ENCODE measurements at regions not wholly inside any gene's neighbourhood (a gene's known extent, or its start where the extent isn't known, plus 50 kb on each side); places are given as distances from the start of the nearest gene placed in this dataset.
A peak's percentile ranks its signal among the peaks of the same experiment; 100 is the strongest.

GRCh38 chr12:98408681-98409080 lies 106.7 kb upstream of the TMPO start:
- DNase-seq = no peak

- no peak for DNase-seq
Measured at GRCh38 chr12:98409548-98409947, 105.8 kb upstream of the TMPO start.

GRCh38 chr12:98410356-98410755 lies 105.0 kb upstream of the TMPO start:
- no peak for DNase-seq

- DNase-seq = peak; percentile 78
Measured at GRCh38 chr12:98416845-98417244, 98.5 kb upstream of the TMPO start.

GRCh38 chr12:98417266-98417665 lies 98.1 kb upstream of the TMPO start:
- peak; percentile 33 for DNase-seq

- peak; percentile 90 for DNase-seq
Measured at GRCh38 chr12:98418357-98419075, 96.9 kb upstream of the TMPO start.

GRCh38 chr12:98419081-98419794 lies 96.2 kb upstream of the TMPO start:
- no peak for DNase-seq

GRCh38 chr12:98419795-98420404 lies 95.5 kb upstream of the TMPO start:
- no peak for DNase-seq

- DNase-seq = no peak
Measured at GRCh38 chr12:98420461-98420860, 94.9 kb upstream of the TMPO start.

GRCh38 chr12:98421316-98421715 lies 94.1 kb upstream of the TMPO start:
- DNase-seq = no peak

GRCh38 chr12:98422359-98422758 lies 93.0 kb upstream of the TMPO start:
- no peak for DNase-seq

- no peak for DNase-seq
Measured at GRCh38 chr12:98422812-98423211, 92.6 kb upstream of the TMPO start.

- no peak for DNase-seq
Measured at GRCh38 chr12:98423963-98424362, 91.4 kb upstream of the TMPO start.

- peak; percentile 82 for DNase-seq
Measured at GRCh38 chr12:98424726-98425401, 90.5 kb upstream of the TMPO start.

- peak; percentile 76 for DNase-seq
Measured at GRCh38 chr12:98425859-98426258, 89.5 kb upstream of the TMPO start.

GRCh38 chr12:98431089-98431488 lies 84.3 kb upstream of the TMPO start:
- no peak for DNase-seq

GRCh38 chr12:98437166-98437565 lies 78.2 kb upstream of the TMPO start:
- DNase-seq = no peak

GRCh38 chr12:98437806-98438595 lies 77.4 kb upstream of the TMPO start:
- DNase-seq = no peak

GRCh38 chr12:98438656-98439230 lies 76.6 kb upstream of the TMPO start:
- no peak for DNase-seq

- no peak for DNase-seq
Measured at GRCh38 chr12:98439471-98439951, 75.9 kb upstream of the TMPO start.

GRCh38 chr12:98439981-98440581 lies 75.3 kb upstream of the TMPO start:
- peak; percentile 98 for DNase-seq

- no peak for DNase-seq
Measured at GRCh38 chr12:98446060-98446459, 69.3 kb upstream of the TMPO start.

All from hematopoietic multipotent progenitor cell treated with erythropoietin and hydrocortisone succinate and interleukin-3 and kit ligand, for 6 days (in vitro differentiated cells).